HCT116 (cell line): ENCODE measurements at regions not wholly inside any gene's neighbourhood (a gene's known extent, or its start where the extent isn't known, plus 50 kb on each side); places are given as distances from the start of the nearest gene placed in this dataset.

ENCODE experiments used
- CTCF ChIP-seq, 3 experiments: fragments of 200-600 bp in 1 of 3; sonication (generic) in 1 of 3; IDR thresholded peaks in 2 of 3; conservative IDR thresholded peaks in 1 of 3; 2 replicates each; pipeline ENCODE4 v1.5.1; 2012 to 2017; ENCODE audit warnings: low read depth in 2 of 3, low read length in 2 of 3, antibody characterized with exemption in 1 of 3, borderline replicate concordance in 1 of 3, control low read depth in 1 of 3, mild to moderate bottlenecking in 1 of 3, mixed read lengths in 1 of 3, mixed run types in 1 of 3, moderate library complexity in 1 of 3; ENCODE audit not compliant: insufficient read depth in 1 of 3
- EZH2 ChIP-seq: fragments of 200-600 bp; sonication (generic); IDR thresholded peaks from 2 replicates; pipeline ENCODE4 v1.6.1; 2017; ENCODE audit warnings: antibody characterized with exemption, mixed run types
- EZH2phosphoT487 ChIP-seq: fragments of 200-600 bp; IDR thresholded peaks from 2 replicates; pipeline ENCODE4 v1.6.1; 2018; ENCODE audit warnings: antibody characterized with exemption, borderline replicate concordance
- RAD21 ChIP-seq: IDR thresholded peaks from 2 replicates; pipeline ENCODE4 v1.6.1; 2012; ENCODE audit warnings: low read depth, mild to moderate bottlenecking
- SIN3A ChIP-seq: IDR thresholded peaks from 2 replicates; pipeline ENCODE4 v1.6.1; 2012; ENCODE audit warnings: low read depth

- TF ChIP-seq CTCF (IDR thresholded peaks at IDR 0.05 in 2 of 3, conservative IDR thresholded peaks at IDR 0.05 in 1 of 3; ENCODE audit: borderline replicate concordance in 1 of 3, insufficient read depth in 1 of 3, low read depth in 2 of 3, low read length in 2 of 3) (no peak), EZH2phosphoT487 (no peak), RAD21 (no peak), SIN3A (no peak), EZH2 (no peak)
Measured at GRCh38 chr7:89770161-89770560, 384.1 kb upstream of the STEAP1 start.
